PC-3 (cell line): ENCODE measurements at regions not wholly inside any gene's neighbourhood (a gene's known extent, or its start where the extent isn't known, plus 50 kb on each side); places are given as distances from the start of the nearest gene placed in this dataset.

ENCODE experiments used
- CTCF ChIP-seq: fragments of 300-600 bp; sonication (generic); conservative IDR thresholded peaks from 2 replicates; pipeline ENCODE4 v1.5.1; 2017; ENCODE audit warnings: antibody characterized with exemption, low read depth, mild to moderate bottlenecking, low read length
- EZH2 ChIP-seq: fragments of 300-600 bp; sonication (generic); IDR thresholded peaks from one replicate; pipeline ENCODE4 v1.6.1; 2017; ENCODE audit warnings: antibody characterized with exemption, mild to moderate bottlenecking, low read length; ENCODE audit not compliant: unreplicated experiment

- TF ChIP-seq EZH2 (no peak), CTCF (no peak)
Observed at GRCh38 chr1:244974550-244974949, 110.2 kb upstream of the HNRNPU start.
